GM10248 (cell line): ENCODE measurements at regions not wholly inside any gene's neighbourhood (a gene's known extent, or its start where the extent isn't known, plus 50 kb on each side); places are given as distances from the start of the nearest gene placed in this dataset.

ENCODE experiments used
- CTCF ChIA-PET: fragments of 300-600 bp; sonication (Branson Sonifier 250); formaldehyde crosslinking; extraction: SDS; loops from one replicate; lab custom pipeline; 2021; ENCODE audit warnings: antibody characterized with exemption; lab: Yijun Ruan, JAX
- POLR2A ChIA-PET: fragments of 350-650 bp; sonication (Branson Sonifier 250); formaldehyde crosslinking; extraction: SDS; loops from one replicate; lab custom pipeline; 2020; ENCODE audit warnings: antibody characterized with exemption; lab: Yijun Ruan, JAX
- DNase-seq: peaks from one replicate; pipeline ENCODE4 v3.0.0; 2012; ENCODE audit errors: extremely low spot score
- TF ChIP-seq, protein P1 (sequence below): IDR thresholded peaks from 2 replicates; pipeline ENCODE4 v1.5.1; 2012; ENCODE audit warnings: mild to moderate bottlenecking, low read depth; ENCODE audit errors: extremely low read depth, missing control alignments, control extremely low read depth

DNA sequence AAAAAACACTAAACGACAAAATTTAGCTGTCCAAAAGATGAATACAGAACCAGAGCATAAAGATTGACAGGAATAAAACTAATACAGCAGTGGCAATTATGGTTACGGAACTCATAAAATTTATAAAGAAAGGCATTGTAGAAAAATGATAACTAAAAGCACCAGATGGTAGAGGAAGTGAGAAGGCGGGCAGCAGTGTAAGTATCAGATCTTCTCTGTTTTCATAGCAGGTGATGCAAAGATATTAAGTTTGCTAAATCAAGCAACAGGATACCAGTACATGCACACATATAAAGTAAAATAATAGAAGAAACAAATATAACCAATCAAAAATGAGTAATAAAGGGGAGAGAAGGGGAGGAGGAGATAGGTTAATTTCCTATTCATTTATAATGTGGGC, 103.9 kb upstream of the MEX3C start:
- POLR2A ChIA-PET: no interaction called here
- CTCF ChIA-PET: no interaction called here
- TF ChIP-seq, protein P1, sequence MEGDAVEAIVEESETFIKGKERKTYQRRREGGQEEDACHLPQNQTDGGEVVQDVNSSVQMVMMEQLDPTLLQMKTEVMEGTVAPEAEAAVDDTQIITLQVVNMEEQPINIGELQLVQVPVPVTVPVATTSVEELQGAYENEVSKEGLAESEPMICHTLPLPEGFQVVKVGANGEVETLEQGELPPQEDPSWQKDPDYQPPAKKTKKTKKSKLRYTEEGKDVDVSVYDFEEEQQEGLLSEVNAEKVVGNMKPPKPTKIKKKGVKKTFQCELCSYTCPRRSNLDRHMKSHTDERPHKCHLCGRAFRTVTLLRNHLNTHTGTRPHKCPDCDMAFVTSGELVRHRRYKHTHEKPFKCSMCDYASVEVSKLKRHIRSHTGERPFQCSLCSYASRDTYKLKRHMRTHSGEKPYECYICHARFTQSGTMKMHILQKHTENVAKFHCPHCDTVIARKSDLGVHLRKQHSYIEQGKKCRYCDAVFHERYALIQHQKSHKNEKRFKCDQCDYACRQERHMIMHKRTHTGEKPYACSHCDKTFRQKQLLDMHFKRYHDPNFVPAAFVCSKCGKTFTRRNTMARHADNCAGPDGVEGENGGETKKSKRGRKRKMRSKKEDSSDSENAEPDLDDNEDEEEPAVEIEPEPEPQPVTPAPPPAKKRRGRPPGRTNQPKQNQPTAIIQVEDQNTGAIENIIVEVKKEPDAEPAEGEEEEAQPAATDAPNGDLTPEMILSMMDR: no peak
- DNase-seq: no peak

DNA sequence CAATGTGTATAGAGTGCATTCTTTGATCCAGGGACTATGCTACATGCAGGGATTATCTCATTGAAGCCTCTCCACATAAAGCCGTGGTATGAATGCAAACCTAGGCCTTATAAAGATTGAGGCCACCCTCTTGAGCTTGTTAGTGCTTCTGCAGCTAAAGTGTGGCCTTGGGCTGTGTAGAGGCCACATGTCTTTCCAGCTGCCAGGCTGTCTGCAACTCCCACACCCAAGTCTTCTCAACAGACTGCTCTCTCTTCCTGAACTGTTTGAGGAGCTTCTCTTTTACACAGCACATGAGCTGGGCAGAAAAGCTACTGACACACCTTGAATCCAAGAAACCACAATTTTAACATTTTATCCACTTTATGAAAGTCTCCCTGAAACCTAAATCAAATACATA, 119.2 kb upstream of the MEX3C start:
- POLR2A ChIA-PET: no interaction called here
- TF ChIP-seq, protein P1: no peak
- CTCF ChIA-PET: interaction anchor here (1.2 kb wide), 1 partner anchor 14 kb away, joined by 3 read pairs; no protein-coding TSS in a partner anchor
- no peak for DNase-seq

DNA sequence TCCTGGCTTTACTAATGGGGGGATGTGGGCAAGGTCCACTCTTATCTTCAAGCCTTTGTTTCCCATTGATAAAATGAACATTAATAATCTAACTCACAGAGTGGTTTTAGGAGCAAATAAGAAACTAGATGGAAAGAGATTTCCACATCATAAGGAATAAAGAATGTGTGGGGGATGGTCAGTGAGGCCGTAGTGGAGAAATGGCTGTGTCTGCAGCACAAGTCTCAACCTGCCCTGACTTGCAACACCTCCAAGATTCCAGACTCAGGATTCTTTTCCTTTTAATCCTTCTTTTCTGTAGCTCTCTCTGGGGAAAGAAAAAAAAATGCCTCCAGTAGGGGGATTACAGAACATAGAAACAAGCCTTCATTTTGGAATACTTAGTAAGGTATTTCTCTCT, 124.2 kb upstream of the MEX3C start:
- DNase-seq: no peak
- CTCF ChIA-PET: no interaction called here
- POLR2A ChIA-PET: no interaction called here

DNA sequence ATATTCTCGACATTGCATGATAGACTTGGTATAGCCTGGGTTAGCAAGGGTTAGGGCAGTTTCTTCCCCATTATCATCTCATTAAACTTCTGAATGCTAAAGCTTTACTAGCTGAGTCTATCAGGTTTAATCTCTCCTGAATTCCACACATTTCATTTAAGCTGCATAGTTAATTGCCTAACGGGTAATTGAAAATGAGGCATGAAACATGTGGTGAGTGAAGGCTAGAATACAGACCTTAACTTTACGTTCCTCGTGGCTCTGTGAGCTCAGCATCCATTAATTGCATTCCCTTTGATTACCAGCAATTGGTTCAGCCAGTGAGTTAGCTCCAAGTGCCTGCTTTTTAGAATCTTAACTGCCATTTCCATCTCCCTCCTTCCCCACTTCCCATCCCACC, 126.5 kb upstream of the MEX3C start:
- DNase-seq: no peak
- TF ChIP-seq, protein P1: no peak
- ChIA-PET CTCF (interaction anchor here (0.6 to 0.8 kb wide), 2 partner anchors 9 to 15 kb away, joined by 3 read pairs; no protein-coding TSS in a partner anchor), POLR2A (no interaction called here)

More for the DNA sequence above, 124.2 kb upstream of the MEX3C start:
- TF ChIP-seq, protein P1: no peak

DNA sequence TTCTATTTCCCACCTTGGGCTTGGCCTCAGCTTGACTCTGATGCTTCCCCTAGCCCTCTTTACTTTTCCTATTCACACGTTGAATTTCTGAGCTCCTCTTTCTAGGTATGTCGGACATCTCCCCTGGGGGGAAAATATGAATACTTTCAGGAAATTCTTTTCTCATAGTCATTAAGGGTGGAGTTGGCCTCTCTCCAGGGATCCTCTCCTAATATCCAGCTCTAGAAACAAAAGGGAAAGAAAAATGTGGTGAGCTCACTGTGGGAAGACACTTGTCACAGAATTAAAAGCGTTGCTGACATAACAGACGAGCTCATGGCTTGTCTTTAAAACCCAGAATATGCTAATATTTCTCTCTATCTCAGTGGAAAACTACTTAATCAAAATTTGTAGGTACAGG, 132.7 kb upstream of the MEX3C start:
- POLR2A ChIA-PET: no interaction called here
- DNase-seq: no peak
- TF ChIP-seq, protein P1: no peak
- CTCF ChIA-PET: interaction anchor here (0.7 to 1.2 kb wide), 3 partner anchors 11 to 510 kb away, joined by 3 read pairs; no protein-coding TSS in a partner anchor

DNA sequence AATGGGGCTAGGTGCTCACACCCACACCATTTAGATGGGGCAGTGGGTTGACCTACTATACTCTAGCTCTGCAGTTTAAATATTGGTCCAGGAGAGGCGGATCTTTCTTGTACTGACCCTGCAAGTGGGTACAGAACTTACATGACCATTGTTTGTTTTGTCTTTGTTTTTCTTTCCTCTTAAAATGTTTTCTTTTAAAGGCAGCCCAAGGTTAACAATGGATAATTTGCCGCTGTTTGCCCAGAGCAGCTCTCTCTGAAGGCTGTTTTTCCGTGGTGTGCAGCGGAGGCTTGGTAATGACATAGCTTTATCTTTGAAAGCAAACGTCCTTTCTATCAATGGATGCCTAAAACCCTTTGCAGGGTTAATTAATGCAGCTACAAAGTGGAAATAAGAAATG, 133.3 kb upstream of the MEX3C start:
- CTCF ChIA-PET: interaction anchor here (0.7 kb wide), 1 partner anchor 13 kb away, joined by 3 read pairs; no protein-coding TSS in a partner anchor
- DNase-seq: no peak
- TF ChIP-seq, protein P1: no peak
- POLR2A ChIA-PET: no interaction called here
